ENCODE measurements at regions not wholly inside any gene's neighbourhood (a gene's known extent, or its start where the extent isn't known, plus 50 kb on each side); places are given as distances from the start of the nearest gene placed in this dataset.
"Not testable (repeated sequence)": the region's sequence is repeated elsewhere in the genome, so short reads cannot be mapped to it uniquely, and the experiment has no call there.

GRCh38 chr4:187883049-187883448 lies 112.5 kb upstream of the ZFP42 start:
- no peak for DNase-seq

- DNase-seq, result no peak
Measured at GRCh38 chr4:187883836-187884475, 111.6 kb upstream of the ZFP42 start.

GRCh38 chr4:187887906-187888305 lies 107.7 kb upstream of the ZFP42 start:
- DNase-seq, result no peak

DNA sequence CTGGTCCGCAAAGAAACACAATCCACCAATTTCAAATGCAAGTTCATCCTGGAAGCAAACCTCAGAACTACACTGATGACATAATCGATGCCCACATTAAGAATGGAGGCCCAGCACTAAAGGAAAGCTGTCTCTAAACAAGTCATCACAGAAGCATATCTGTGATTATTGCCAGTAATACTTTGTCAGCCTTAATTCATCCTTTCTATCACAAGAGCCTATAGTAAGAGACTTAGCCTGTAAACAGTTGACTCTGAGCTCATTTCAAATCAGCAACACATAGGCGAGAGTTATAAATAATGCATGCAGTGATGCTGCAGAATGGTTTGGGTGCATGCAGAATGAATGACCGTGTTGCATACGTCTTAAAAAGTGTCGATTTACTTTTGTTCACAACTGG lies 105.9 kb upstream of the ZFP42 start:
- DNase-seq, result no peak

- DNase-seq, result no peak
Measured at GRCh38 chr4:187893418-187893817, 102.2 kb upstream of the ZFP42 start.

- DNase-seq, result no peak
Measured at GRCh38 chr4:187903106-187903505, 92.5 kb upstream of the ZFP42 start.

GRCh38 chr4:187903700-187904099 lies 91.9 kb upstream of the ZFP42 start:
- DNase-seq, result no peak

- no peak for DNase-seq
Measured at GRCh38 chr4:187908079-187908561, 87.5 kb upstream of the ZFP42 start.

GRCh38 chr4:187908731-187909130 lies 86.8 kb upstream of the ZFP42 start:
- DNase-seq, result no peak

DNA sequence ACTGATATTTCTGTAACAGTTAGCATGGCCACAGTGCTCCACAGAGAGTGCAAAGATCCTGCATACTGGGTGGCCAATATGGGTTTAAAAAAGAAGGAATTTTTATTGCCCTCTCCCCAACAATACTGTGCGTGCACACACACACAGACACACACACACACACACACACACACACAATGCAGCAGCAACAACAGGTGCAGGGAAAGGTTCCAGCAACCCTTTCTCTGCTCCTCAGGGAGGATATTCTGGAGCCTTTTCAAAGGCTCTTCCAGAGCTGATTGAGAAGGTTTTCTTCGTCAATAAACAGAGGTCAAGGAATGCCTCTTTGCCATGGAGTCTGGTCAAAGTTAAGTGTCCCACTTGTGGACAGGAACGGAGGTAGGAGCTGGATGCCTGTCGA lies 84.8 kb upstream of the ZFP42 start:
- no peak for DNase-seq

DNA sequence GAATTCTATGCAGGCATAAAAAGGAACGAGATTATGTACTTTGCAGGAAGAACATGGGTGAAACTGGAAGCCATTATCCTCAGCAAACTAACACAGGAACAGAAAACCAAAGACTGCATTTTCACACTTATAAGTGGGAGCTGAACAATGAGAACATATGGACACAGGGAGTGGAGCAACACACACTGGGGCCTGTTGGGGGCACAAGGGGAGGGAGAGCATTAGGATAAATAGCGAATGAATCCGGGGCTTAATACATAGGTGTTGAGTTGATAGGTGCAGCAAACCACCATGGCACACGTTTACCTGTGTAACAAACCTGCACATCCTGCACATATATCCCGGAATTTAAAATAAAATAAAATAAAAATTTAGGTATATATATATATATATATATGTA lies 80.2 kb upstream of the ZFP42 start:
- DNase-seq, result not testable (repeated sequence)

GRCh38 chr4:187919966-187920365 lies 75.6 kb upstream of the ZFP42 start:
- DNase-seq, result no peak

DNA sequence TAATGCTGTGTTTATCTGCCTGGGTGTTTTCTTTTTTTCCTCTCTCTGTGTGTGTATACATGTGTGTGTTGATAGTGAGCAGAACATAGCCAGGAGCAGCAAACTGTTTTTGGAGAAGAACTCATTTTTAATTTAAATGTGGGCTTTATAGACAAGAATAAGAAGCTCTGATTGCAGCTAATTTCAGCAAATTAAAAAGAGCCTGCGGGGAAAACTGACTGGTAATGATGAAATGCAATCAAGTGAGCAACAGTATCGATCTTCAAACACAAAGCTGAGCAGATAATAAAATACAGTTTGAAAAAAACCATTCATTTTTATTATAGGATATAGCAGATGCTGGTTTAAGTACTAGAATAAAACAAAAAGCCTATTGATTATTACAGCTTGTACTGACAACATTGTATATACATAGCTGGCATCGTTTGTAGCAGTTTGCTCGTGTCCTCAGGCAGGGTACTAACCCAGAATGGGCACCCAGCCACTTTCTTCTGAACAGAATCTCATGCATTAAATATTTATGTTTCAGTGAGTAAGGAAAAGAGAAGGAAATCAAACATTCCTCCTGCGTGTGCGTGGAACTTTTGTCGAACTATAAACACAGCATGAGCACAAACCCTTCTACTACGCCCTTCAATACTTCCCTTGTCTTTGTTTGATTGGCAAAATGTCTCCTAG lies 73.5 kb upstream of the ZFP42 start:
- DNase-seq, result no peak

DNA sequence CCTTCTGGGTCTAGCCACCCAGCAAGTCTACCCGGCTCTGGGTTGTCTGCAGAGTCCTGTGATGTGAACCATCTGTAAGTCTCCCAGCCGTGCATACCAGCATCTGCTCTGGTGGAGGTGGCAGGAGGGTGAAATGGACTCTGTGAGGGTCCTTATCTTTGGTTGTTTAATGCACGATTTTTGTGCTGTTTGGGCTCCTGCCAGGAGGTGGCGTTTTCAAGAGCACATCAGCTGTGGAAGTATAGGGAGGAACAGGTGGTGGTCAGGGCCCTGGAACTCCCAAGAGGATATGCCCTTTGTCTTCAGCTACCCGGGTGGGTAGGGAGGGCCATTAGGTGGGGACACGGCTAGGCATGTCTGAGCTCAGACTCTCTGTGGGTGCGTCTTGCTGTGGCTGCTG lies 66.5 kb upstream of the ZFP42 start:
- no peak for DNase-seq

GRCh38 chr4:187934766-187935165 lies 60.8 kb upstream of the ZFP42 start:
- DNase-seq, result no peak

GRCh38 chr4:187937557-187937956 lies 58.0 kb upstream of the ZFP42 start:
- no peak for DNase-seq

DNA sequence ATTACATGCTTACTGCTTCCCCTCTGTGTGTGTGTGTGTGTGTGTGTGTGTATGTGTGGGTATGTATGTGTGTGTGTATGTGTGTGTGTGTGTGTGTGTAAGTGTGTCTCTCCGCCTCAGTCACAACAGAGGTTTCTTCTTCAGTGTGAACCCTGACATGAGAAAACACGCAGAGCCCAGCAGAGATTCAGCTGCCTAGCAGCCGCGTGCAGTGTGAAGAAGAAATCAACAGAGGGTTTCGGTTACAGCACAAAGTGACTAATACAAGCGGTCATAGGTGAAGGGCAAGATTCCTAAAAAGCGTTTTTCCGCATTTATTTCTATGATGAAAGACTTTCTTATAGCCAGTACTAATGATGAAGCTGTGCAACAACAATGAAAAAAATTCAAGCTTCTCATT lies 55.3 kb upstream of the ZFP42 start:
- no peak for DNase-seq

DNA sequence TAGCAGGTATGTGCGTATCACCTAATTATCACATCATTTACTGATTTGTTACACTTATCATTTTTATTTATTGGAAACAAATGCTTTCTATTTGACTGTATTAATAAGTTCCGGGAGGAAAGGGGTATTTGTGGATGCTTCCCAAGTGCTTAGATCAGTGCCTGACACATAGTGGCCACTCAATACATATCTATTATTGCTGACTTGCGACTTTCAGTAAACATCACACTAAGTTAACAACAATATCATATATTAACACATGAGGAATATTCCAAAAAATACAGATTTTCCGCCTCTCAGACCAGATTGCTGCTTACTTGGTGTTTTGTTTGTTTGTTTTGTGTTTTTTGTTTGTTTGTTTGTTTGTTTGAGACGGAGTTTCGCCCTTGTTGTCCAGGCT lies 52.6 kb upstream of the ZFP42 start:
- DNase-seq, result no peak

- no peak for DNase-seq
Measured at GRCh38 chr4:187944179-187944578, 51.4 kb upstream of the ZFP42 start.
